Thyroid gland (tissue), 4 donors: ENCODE measurements at regions not wholly inside any gene's neighbourhood (a gene's known extent, or its start where the extent isn't known, plus 50 kb on each side); places are given as distances from the start of the nearest gene placed in this dataset.

Experiments used
- DNase-seq, 2 donors: peaks; one replicate each; pipeline ENCODE4 v3.0.0-alpha.2; 2019
- H3K27ac ChIP-seq, 3 donors: fragments of 200-600 bp; sonication (generic); 1 replicate in 2 of 3; 2 replicates in 1 of 3; pipeline ENCODE4 v1.5.1; 2016 to 2019; ENCODE audit warnings: mild to moderate bottlenecking in 1 of 3, moderate library complexity in 1 of 3
- H3K27me3 ChIP-seq: fragments of 200-600 bp; sonication (generic); one replicate; pipeline ENCODE4 v1.5.1; 2019
- H3K36me3 ChIP-seq, 2 donors: fragments of 200-600 bp; sonication (generic); one replicate each; pipeline ENCODE4 v1.5.1; 2016 to 2019
- H3K4me1 ChIP-seq, 2 donors: fragments of 200-600 bp; sonication (generic); one replicate each; pipeline ENCODE4 v1.5.1; 2017 to 2019
- H3K4me3 ChIP-seq, 3 donors: fragments of 200-600 bp; sonication (generic); replicated peaks in 1 of 3; 1 replicate in 2 of 3; 2 replicates in 1 of 3; pipeline ENCODE4 v1.5.1; 2016; ENCODE audit warnings: mild to moderate bottlenecking in 1 of 3
- H3K9me3 ChIP-seq: fragments of 200-600 bp; sonication (generic); one replicate; pipeline ENCODE4 v1.5.1; 2017
- CTCF ChIP-seq, 6 experiments: fragments of 200-600 bp in 3 of 6; fragments of 450-650 bp in 3 of 6; sonication (generic) in 3 of 6; IDR thresholded peaks; one replicate each; pipeline ENCODE4 v1.5.1; 2016 to 2019; ENCODE audit warnings: antibody characterized with exemption in 6 of 6, mild to moderate bottlenecking in 2 of 6, inconsistent platforms in 1 of 6, moderate library complexity in 1 of 6
- POLR2A ChIP-seq, 2 donors: fragments of 450-650 bp; IDR thresholded peaks; one replicate each; pipeline ENCODE4 v1.6.1; 2017; ENCODE audit warnings: antibody characterized with exemption in 2 of 2, mild to moderate bottlenecking in 2 of 2, moderate library complexity in 1 of 2
- WGBS, 2 donors: methylation state at CpG; one replicate each; pipeline ENCODE4 v1.1.5; 2017; 5-methylcytosine and 5-hydroxymethylcytosine counted together
- intact Hi-C: fragments of 100-400 bp; cut with DNase I; formaldehyde crosslinking; loops from one replicate; pipeline ENCODE4 v1.15.1; 2023

- Histone ChIP-seq H3K27ac (no peak overlapping the region), H3K4me3 (no peak overlapping the region), H3K27me3 (no peaks in the 10 kb centered on the region), H3K4me1 (no peaks in the 10 kb centered on the region), H3K36me3 (no peaks in the 10 kb centered on the region), H3K9me3 (no peaks in the 10 kb centered on the region)
- intact Hi-C loops: no loop called here
- no peak for DNase-seq
- no peak for TF ChIP-seq CTCF (IDR thresholded peaks at IDR 0.05)
- no peak for TF ChIP-seq POLR2A (IDR thresholded peaks at IDR 0.05)
These were observed 414.3 kb downstream of the AASDHPPT start for GRCh38 chr11:106491751-106492150.

GRCh38 chr11:106493751-106494150 lies 416.3 kb downstream of the AASDHPPT start:
- Histone ChIP-seq H3K36me3 (no peaks in the 10 kb centered on the region), H3K27me3 (no peaks in the 10 kb centered on the region), H3K4me3 (no peak overlapping the region), H3K9me3 (no peaks in the 10 kb centered on the region), H3K4me1 (no peaks in the 10 kb centered on the region), H3K27ac (no peak overlapping the region)
- intact Hi-C loops: no loop called here
- no peak for DNase-seq
- TF ChIP-seq CTCF (IDR thresholded peaks at IDR 0.05): no peak
- no peak for TF ChIP-seq POLR2A (IDR thresholded peaks at IDR 0.05)
- WGBS, 2 donors: 76 to 80% methylated on average over 1 of the region's 1 CpG

- Histone ChIP-seq H3K4me1 (no peaks in the 10 kb centered on the region), H3K9me3 (no peaks in the 10 kb centered on the region), H3K36me3 (no peaks in the 10 kb centered on the region), H3K4me3 (no peak overlapping the region), H3K27me3 (no peaks in the 10 kb centered on the region), H3K27ac (no peak overlapping the region)
- intact Hi-C loops: no loop called here
- no peak for TF ChIP-seq CTCF (IDR thresholded peaks at IDR 0.05)
- no peak for TF ChIP-seq POLR2A (IDR thresholded peaks at IDR 0.05)
- no peak for DNase-seq
These were observed 417.6 kb downstream of the AASDHPPT start for GRCh38 chr11:106495046-106495445.

- no peaks in the 10 kb centered on the region for H3K9me3 ChIP-seq
- no peak overlapping the region for H3K4me3 ChIP-seq
- 74 to 75% methylated on average over 2 of the region's 2 CpGs for WGBS, 2 donors
- intact Hi-C loops: no loop called here
- no peak for TF ChIP-seq POLR2A (IDR thresholded peaks at IDR 0.05)
- no peak for TF ChIP-seq CTCF (IDR thresholded peaks at IDR 0.05)
- no peaks in the 10 kb centered on the region for H3K4me1 ChIP-seq
- no peak overlapping the region for H3K27ac ChIP-seq
- no peak for DNase-seq
- no peaks in the 10 kb centered on the region for H3K27me3 ChIP-seq
- no peaks in the 10 kb centered on the region for H3K36me3 ChIP-seq
These were observed 419.2 kb downstream of the AASDHPPT start for GRCh38 chr11:106496677-106497076.

- TF ChIP-seq CTCF (IDR thresholded peaks at IDR 0.05) (no peak), POLR2A (IDR thresholded peaks at IDR 0.05) (no peak)
- intact Hi-C loops: no loop called here
- H3K36me3 ChIP-seq: no peaks in the 10 kb centered on the region
- H3K9me3 ChIP-seq: no peaks in the 10 kb centered on the region
- no peaks in the 10 kb centered on the region for H3K27me3 ChIP-seq
- DNase-seq: no peak
- no peak overlapping the region for H3K27ac ChIP-seq
- no peak overlapping the region for H3K4me3 ChIP-seq
- no peaks in the 10 kb centered on the region for H3K4me1 ChIP-seq
- WGBS, 2 donors: 89 to 90% methylated on average over 9 of the region's 9 CpGs
These were observed 419.9 kb downstream of the AASDHPPT start for GRCh38 chr11:106497321-106497720.
